SH-SY5Y (cell line): ENCODE measurements at regions not wholly inside any gene's neighbourhood (a gene's known extent, or its start where the extent isn't known, plus 50 kb on each side); places are given as distances from the start of the nearest gene placed in this dataset.

Source experiments
- GATA2 ChIP-seq: IDR thresholded peaks from 2 replicates; pipeline ENCODE4 v1.6.1; 2011; ENCODE audit warnings: mild to moderate bottlenecking, low read depth, low read length
- GATA3 ChIP-seq: IDR thresholded peaks from 2 replicates; pipeline ENCODE4 v1.6.1; 2011; ENCODE audit warnings: low read depth, mild to moderate bottlenecking, low read length, moderate library complexity

DNA sequence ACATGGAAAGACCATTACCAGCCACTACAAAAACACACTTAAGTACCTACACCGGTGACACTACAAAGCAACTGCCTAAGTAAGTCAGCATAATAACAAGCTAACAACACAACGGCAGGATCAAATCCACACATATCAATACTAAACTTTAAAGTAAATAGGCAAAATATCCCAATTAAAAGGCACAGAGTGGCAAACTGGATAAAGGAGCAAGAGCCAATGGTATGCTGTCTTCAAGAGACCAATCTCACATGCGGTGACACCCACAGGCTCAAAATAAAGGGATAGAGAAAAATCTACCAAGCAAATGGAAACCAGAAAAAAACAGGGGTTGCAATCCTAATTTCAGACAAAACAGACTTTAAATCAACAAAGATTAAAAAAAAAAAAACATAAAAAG lies 261.5 kb upstream of the TENM4 start:
- TF ChIP-seq GATA3 (no peak), GATA2 (no peak)
